ENCODE measurements at regions not wholly inside any gene's neighbourhood (a gene's known extent, or its start where the extent isn't known, plus 50 kb on each side); places are given as distances from the start of the nearest gene placed in this dataset.

DNA sequence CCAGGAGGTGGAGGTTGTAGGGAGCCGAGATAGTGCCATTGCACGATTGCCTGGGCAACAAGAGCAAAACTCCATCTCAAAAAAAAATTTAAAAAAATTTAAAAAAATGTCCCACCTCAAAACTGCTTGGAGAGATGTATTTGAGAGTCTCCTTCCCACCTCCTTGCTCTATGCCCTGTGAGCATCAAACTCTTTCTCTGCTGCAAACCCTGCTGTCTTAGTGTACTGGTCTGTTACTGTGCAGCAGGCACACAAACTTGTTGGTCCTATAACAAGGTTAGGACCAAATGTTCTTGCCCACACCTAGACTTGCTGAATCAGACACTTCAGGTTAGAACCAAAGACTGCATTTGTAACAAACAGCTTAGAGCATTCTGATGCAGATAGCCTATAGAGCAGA, 153.5 kb upstream of the FUT8 start (continued):
- TF ChIP-seq, protein P1, sequence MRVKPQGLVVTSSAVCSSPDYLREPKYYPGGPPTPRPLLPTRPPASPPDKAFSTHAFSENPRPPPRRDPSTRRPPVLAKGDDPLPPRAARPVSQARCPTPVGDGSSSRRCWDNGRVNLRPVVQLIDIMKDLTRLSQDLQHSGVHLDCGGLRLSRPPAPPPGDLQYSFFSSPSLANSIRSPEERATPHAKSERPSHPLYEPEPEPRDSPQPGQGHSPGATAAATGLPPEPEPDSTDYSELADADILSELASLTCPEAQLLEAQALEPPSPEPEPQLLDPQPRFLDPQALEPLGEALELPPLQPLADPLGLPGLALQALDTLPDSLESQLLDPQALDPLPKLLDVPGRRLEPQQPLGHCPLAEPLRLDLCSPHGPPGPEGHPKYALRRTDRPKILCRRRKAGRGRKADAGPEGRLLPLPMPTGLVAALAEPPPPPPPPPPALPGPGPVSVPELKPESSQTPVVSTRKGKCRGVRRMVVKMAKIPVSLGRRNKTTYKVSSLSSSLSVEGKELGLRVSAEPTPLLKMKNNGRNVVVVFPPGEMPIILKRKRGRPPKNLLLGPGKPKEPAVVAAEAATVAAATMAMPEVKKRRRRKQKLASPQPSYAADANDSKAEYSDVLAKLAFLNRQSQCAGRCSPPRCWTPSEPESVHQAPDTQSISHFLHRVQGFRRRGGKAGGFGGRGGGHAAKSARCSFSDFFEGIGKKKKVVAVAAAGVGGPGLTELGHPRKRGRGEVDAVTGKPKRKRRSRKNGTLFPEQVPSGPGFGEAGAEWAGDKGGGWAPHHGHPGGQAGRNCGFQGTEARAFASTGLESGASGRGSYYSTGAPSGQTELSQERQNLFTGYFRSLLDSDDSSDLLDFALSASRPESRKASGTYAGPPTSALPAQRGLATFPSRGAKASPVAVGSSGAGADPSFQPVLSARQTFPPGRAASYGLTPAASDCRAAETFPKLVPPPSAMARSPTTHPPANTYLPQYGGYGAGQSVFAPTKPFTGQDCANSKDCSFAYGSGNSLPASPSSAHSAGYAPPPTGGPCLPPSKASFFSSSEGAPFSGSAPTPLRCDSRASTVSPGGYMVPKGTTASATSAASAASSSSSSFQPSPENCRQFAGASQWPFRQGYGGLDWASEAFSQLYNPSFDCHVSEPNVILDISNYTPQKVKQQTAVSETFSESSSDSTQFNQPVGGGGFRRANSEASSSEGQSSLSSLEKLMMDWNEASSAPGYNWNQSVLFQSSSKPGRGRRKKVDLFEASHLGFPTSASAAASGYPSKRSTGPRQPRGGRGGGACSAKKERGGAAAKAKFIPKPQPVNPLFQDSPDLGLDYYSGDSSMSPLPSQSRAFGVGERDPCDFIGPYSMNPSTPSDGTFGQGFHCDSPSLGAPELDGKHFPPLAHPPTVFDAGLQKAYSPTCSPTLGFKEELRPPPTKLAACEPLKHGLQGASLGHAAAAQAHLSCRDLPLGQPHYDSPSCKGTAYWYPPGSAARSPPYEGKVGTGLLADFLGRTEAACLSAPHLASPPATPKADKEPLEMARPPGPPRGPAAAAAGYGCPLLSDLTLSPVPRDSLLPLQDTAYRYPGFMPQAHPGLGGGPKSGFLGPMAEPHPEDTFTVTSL (CRISPR knock-in tag; IDR thresholded peaks at IDR 0.05; ENCODE audit: borderline replicate concordance) = no peak
- TF ChIP-seq, protein P2, sequence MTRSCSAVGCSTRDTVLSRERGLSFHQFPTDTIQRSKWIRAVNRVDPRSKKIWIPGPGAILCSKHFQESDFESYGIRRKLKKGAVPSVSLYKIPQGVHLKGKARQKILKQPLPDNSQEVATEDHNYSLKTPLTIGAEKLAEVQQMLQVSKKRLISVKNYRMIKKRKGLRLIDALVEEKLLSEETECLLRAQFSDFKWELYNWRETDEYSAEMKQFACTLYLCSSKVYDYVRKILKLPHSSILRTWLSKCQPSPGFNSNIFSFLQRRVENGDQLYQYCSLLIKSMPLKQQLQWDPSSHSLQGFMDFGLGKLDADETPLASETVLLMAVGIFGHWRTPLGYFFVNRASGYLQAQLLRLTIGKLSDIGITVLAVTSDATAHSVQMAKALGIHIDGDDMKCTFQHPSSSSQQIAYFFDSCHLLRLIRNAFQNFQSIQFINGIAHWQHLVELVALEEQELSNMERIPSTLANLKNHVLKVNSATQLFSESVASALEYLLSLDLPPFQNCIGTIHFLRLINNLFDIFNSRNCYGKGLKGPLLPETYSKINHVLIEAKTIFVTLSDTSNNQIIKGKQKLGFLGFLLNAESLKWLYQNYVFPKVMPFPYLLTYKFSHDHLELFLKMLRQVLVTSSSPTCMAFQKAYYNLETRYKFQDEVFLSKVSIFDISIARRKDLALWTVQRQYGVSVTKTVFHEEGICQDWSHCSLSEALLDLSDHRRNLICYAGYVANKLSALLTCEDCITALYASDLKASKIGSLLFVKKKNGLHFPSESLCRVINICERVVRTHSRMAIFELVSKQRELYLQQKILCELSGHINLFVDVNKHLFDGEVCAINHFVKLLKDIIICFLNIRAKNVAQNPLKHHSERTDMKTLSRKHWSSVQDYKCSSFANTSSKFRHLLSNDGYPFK (CRISPR knock-in tag; IDR thresholded peaks at IDR 0.05; ENCODE audit: borderline replicate concordance) = no peak
- TF ChIP-seq SMAD3 (CRISPR knock-in tag; IDR thresholded peaks at IDR 0.05) = no peak
- TF ChIP-seq, protein P3, sequence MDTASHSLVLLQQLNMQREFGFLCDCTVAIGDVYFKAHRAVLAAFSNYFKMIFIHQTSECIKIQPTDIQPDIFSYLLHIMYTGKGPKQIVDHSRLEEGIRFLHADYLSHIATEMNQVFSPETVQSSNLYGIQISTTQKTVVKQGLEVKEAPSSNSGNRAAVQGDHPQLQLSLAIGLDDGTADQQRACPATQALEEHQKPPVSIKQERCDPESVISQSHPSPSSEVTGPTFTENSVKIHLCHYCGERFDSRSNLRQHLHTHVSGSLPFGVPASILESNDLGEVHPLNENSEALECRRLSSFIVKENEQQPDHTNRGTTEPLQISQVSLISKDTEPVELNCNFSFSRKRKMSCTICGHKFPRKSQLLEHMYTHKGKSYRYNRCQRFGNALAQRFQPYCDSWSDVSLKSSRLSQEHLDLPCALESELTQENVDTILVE (CRISPR knock-in tag; IDR thresholded peaks at IDR 0.05) = no peak
- no peak for TF ChIP-seq ZNF607 (CRISPR knock-in tag; IDR thresholded peaks at IDR 0.05; ENCODE audit: borderline replicate concordance)
- TF ChIP-seq SRF (IDR thresholded peaks at IDR 0.05; ENCODE audit: low read depth, low read length) = no peak
- no peak for TF ChIP-seq ZNF446 (CRISPR knock-in tag; IDR thresholded peaks at IDR 0.05)
- TF ChIP-seq, protein P4, sequence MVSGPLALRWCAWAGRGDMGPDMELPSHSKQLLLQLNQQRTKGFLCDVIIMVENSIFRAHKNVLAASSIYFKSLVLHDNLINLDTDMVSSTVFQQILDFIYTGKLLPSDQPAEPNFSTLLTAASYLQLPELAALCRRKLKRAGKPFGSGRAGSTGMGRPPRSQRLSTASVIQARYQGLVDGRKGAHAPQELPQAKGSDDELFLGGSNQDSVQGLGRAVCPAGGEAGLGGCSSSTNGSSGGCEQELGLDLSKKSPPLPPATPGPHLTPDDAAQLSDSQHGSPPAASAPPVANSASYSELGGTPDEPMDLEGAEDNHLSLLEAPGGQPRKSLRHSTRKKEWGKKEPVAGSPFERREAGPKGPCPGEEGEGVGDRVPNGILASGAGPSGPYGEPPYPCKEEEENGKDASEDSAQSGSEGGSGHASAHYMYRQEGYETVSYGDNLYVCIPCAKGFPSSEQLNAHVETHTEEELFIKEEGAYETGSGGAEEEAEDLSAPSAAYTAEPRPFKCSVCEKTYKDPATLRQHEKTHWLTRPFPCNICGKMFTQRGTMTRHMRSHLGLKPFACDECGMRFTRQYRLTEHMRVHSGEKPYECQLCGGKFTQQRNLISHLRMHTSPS (CRISPR knock-in tag; IDR thresholded peaks at IDR 0.05; ENCODE audit: low read depth) = no peak
- TF ChIP-seq, protein P5, sequence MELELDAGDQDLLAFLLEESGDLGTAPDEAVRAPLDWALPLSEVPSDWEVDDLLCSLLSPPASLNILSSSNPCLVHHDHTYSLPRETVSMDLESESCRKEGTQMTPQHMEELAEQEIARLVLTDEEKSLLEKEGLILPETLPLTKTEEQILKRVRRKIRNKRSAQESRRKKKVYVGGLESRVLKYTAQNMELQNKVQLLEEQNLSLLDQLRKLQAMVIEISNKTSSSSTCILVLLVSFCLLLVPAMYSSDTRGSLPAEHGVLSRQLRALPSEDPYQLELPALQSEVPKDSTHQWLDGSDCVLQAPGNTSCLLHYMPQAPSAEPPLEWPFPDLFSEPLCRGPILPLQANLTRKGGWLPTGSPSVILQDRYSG (CRISPR knock-in tag; IDR thresholded peaks at IDR 0.05) = no peak
- no peak for TF ChIP-seq ETV5 (CRISPR knock-in tag; IDR thresholded peaks at IDR 0.05; ENCODE audit: borderline replicate concordance)
- TF ChIP-seq FIP1L1 (IDR thresholded peaks at IDR 0.05; ENCODE audit: borderline replicate concordance, insufficient read depth, low read depth, low read length) = no peak
- no peak for TF ChIP-seq ZNF562 (CRISPR knock-in tag; IDR thresholded peaks at IDR 0.05; ENCODE audit: borderline replicate concordance)
